BE2C (cell line): ENCODE measurements at regions not wholly inside any gene's neighbourhood (a gene's known extent, or its start where the extent isn't known, plus 50 kb on each side); places are given as distances from the start of the nearest gene placed in this dataset.

Source experiments
- DNase-seq: peaks from one replicate; pipeline ENCODE4 v3.0.0-alpha.2; 2020
- H3K27me3 ChIP-seq: fragments of 250-450 bp; sonication (Bioruptor Pico); 2 replicates; pipeline ENCODE4 v1.5.1; 2020; ENCODE audit warnings: mild to moderate bottlenecking
- H3K36me3 ChIP-seq: fragments of 250-450 bp; sonication (Bioruptor Pico); 2 replicates; pipeline ENCODE4 v1.5.1; 2020; ENCODE audit warnings: mild to moderate bottlenecking
- H3K4me1 ChIP-seq: fragments of 250-450 bp; sonication (Bioruptor Pico); 2 replicates; pipeline ENCODE4 v1.5.1; 2020
- H3K4me3 ChIP-seq: 2 replicates; pipeline ENCODE4 v1.5.1; 2011; ENCODE audit warnings: low read depth, low read length
- H3K9me3 ChIP-seq: fragments of 250-450 bp; sonication (Bioruptor Pico); 2 replicates; pipeline ENCODE4 v1.5.1; 2020
- TF ChIP-seq, protein P1 (sequence below): IDR thresholded peaks from 2 replicates; pipeline ENCODE4 v1.5.1; 2012; ENCODE audit warnings: mild to moderate bottlenecking, low read depth, low read length

DNA sequence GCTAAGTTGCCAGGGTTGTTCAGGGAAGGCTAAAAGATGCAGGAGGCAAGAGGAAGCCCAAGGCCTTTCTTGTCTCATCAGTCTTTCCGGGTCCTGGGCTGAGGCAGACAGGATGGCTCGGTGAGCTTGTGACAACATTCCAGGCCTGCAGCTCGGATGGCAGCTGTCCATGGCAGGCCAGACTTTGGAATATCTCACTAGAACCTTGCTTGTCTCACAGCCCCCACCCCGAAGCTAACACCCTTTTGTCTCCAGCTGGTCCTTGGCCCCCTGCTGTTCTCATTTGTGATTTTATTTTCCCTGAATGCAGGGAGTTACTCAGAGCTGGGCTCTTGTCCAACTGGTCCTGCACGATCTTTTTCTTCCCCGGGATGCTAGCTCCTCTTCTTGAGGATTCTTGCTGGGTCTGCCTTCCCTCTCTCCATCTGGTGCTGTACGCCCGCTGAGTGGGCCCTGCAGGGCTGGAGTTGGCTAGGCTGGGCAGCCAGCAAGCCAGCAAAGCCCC is 477.2 kb upstream of the CAMK1G start:
- Histone ChIP-seq H3K4me3 (no peak overlapping the region), H3K27me3 (no peaks in the 10 kb centered on the region), H3K4me1 (peaks cover 30% of the 10 kb centered on the region), H3K36me3 (no peaks in the 10 kb centered on the region), H3K9me3 (no peaks in the 10 kb centered on the region; the same call in 1 of the 2 replicates)
- DNase-seq, result peak; percentile 62
- TF ChIP-seq, protein P1, sequence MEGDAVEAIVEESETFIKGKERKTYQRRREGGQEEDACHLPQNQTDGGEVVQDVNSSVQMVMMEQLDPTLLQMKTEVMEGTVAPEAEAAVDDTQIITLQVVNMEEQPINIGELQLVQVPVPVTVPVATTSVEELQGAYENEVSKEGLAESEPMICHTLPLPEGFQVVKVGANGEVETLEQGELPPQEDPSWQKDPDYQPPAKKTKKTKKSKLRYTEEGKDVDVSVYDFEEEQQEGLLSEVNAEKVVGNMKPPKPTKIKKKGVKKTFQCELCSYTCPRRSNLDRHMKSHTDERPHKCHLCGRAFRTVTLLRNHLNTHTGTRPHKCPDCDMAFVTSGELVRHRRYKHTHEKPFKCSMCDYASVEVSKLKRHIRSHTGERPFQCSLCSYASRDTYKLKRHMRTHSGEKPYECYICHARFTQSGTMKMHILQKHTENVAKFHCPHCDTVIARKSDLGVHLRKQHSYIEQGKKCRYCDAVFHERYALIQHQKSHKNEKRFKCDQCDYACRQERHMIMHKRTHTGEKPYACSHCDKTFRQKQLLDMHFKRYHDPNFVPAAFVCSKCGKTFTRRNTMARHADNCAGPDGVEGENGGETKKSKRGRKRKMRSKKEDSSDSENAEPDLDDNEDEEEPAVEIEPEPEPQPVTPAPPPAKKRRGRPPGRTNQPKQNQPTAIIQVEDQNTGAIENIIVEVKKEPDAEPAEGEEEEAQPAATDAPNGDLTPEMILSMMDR, result peak; percentile 29; the same call in 1 of the 2 replicates

DNA sequence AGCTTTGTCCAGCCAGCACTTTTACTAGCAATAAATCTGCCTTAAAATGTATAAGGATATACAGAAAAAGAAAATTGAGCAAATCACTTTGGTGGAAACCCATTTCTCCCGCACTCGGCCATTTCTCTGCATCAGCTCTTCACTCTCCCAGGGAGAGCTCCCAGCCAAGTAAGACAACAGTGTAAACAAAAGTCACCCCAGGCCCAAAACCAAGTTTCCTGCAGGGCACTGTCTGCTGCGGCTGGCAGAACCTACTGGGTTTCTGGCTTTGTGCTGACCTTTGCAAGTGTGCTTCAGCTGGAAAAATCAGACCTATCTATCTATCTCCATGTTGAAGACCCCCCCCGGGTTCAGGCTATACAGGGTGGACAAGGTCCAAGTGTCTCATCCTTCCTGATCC is 476.7 kb upstream of the CAMK1G start:
- no peak overlapping the region for H3K4me3 ChIP-seq
- TF ChIP-seq, protein P1, result no peak
- DNase-seq, result no peak
- no peaks in the 10 kb centered on the region for H3K36me3 ChIP-seq
- H3K4me1 ChIP-seq, result peaks cover 30% of the 10 kb centered on the region
- no peaks in the 10 kb centered on the region; the same call in 1 of the 2 replicates for H3K9me3 ChIP-seq
- no peaks in the 10 kb centered on the region for H3K27me3 ChIP-seq

DNA sequence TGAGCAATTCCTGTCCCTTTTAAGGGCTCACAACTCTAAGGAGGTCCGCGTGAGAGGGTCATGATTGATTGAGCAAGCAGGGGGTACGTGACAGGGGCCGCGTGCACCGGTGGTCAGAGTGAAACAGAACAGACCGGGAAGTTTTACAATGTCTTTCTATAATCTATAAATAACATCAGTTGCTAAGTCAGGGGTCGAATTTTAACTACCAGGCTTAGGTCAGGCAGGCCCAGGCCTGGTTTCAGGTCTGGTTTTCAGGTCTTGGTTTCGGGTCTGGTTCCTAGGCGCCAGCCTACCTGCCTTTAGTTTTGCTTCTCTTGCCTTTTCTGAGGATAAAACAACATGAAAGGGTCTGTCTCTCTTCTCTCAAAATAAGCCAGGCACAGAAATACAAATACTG is 476.0 kb upstream of the CAMK1G start:
- Histone ChIP-seq H3K27me3 (no peaks in the 10 kb centered on the region), H3K4me1 (peaks cover 30% of the 10 kb centered on the region), H3K36me3 (no peaks in the 10 kb centered on the region), H3K9me3 (no peaks in the 10 kb centered on the region; the same call in 1 of the 2 replicates), H3K4me3 (no peak overlapping the region)
- TF ChIP-seq, protein P1, result no peak
- DNase-seq, result no peak

DNA sequence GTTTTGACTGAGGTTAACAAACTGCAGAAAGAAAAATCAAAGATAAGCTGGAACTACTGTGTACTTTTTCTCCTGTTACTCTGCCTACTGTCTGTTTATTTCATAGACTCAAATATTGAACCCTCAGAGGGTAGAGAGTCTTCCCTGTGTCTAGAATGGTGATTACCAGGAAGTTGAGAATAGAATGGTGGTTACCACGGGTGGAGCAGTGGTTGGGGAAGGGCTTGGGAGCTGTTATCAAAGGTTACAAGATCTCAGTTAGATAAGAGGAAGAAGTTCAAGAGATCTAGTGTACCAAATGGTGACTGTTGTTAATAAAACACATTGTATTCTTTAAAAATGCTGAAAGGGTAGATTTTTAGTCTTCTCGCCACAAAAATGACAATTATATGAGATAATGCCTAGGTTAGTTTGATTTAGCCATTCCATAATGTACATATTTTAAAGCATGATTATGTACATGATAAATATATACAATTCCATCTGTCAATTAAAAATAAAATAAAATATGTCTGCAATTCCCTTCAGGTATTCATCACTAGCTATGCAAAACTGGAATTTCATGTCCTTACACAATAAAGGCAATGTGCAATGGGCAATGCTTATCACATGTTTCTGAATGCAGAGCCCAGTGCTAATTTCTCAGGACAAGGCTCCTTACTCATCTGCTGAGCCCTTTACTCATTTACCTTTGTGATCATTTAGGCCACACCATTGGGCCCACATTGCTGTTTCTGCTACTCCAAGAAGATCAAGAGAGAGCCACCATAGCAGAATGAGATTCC is 474.3 kb upstream of the CAMK1G start:
- Histone ChIP-seq H3K36me3 (no peaks in the 10 kb centered on the region), H3K4me3 (no peak overlapping the region), H3K4me1 (peaks cover 23% of the 10 kb centered on the region), H3K27me3 (no peaks in the 10 kb centered on the region), H3K9me3 (no peaks in the 10 kb centered on the region; the same call in 1 of the 2 replicates)
- DNase-seq, result no peak
- TF ChIP-seq, protein P1, result no peak

DNA sequence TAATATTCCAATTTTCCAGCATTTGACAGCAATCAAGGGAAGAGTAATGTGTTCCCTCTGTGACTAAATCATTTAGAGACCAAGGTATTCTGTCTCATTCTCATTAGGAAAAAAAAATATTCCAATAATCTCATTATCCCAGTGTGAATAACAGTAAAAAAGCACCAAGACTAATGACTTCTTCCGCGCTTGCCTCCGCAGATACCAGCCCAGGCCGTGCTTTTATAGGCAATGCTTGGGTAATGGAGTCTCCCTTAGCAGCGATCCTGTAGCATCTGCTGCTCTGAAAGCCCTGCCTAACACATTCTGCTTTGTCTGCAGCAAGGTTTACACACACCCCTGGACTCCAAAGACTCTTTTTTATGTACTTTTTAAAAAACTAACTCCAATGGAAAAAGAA is 470.0 kb upstream of the CAMK1G start:
- H3K9me3 ChIP-seq, result no peaks in the 10 kb centered on the region
- peaks cover 5% of the 10 kb centered on the region; the same call in 1 of the 2 replicates for H3K4me1 ChIP-seq
- no peaks in the 10 kb centered on the region for H3K36me3 ChIP-seq
- H3K4me3 ChIP-seq, result no peak overlapping the region
- no peak for DNase-seq
- TF ChIP-seq, protein P1, result no peak
- H3K27me3 ChIP-seq, result no peaks in the 10 kb centered on the region

DNA sequence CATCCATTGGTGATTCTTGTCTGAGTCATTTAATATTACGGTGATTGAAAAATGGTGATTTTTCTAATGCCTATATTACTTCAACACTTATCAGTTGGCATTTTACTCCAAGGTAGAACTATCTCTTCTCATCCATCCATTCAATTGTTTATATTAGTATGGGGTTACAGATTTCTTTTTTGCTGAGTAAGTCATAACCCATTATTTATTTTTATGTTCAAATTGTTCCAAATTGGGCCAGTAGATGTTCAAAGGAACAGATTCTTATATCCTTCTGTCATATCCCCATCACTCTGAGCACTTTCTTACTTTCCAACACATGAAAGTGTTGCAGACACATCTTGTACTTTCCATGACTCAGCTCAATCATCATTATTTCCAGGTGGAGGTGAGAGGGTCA is 466.8 kb upstream of the CAMK1G start:
- H3K9me3 ChIP-seq, result no peaks in the 10 kb centered on the region
- DNase-seq, result no peak
- no peaks in the 10 kb centered on the region for H3K4me1 ChIP-seq
- no peaks in the 10 kb centered on the region for H3K27me3 ChIP-seq
- no peak overlapping the region for H3K4me3 ChIP-seq
- TF ChIP-seq, protein P1, result no peak
- no peaks in the 10 kb centered on the region for H3K36me3 ChIP-seq
